Neuronal stem cell (in vitro differentiated cells): ENCODE measurements at regions not wholly inside any gene's neighbourhood (a gene's known extent, or its start where the extent isn't known, plus 50 kb on each side); places are given as distances from the start of the nearest gene placed in this dataset.

ENCODE experiments used
- DNase-seq: peaks from one replicate; pipeline ENCODE4 v3.0.0-alpha.2; 2013; ENCODE audit warnings: low spot score
- H2AFZ ChIP-seq: one replicate; pipeline ENCODE4 v1.6.1; 2013; ENCODE audit warnings: mild to moderate bottlenecking, low read length, inconsistent platforms
- H2AK5ac ChIP-seq: 2 replicates; pipeline ENCODE4 v1.6.1; 2013; ENCODE audit warnings: low read depth, mild to moderate bottlenecking, inconsistent platforms, low read length, moderate library complexity, mixed read lengths
- H2BK120ac ChIP-seq: 2 replicates; pipeline ENCODE4 v1.6.1; 2013; ENCODE audit warnings: low read depth, mild to moderate bottlenecking, inconsistent platforms, low read length, moderate library complexity, mixed read lengths
- H2BK12ac ChIP-seq: one replicate; pipeline ENCODE4 v1.6.1; 2013; ENCODE audit warnings: low read length, inconsistent platforms
- H2BK15ac ChIP-seq: 2 replicates; pipeline ENCODE4 v1.6.1; 2013; ENCODE audit warnings: mild to moderate bottlenecking, low read length, inconsistent platforms, mixed read lengths
- H2BK5ac ChIP-seq: one replicate; pipeline ENCODE4 v1.6.1; 2013; ENCODE audit warnings: inconsistent platforms, mild to moderate bottlenecking, low read length, moderate library complexity
- H3K14ac ChIP-seq: one replicate; pipeline ENCODE4 v1.6.1; 2013; ENCODE audit warnings: low read length, inconsistent platforms
- H3K18ac ChIP-seq: 2 replicates; pipeline ENCODE4 v1.6.1; 2013; ENCODE audit warnings: low read length, inconsistent platforms
- H3K23ac ChIP-seq: 2 replicates; pipeline ENCODE4 v1.6.1; 2013; ENCODE audit warnings: low read depth, mild to moderate bottlenecking, mixed read lengths, low read length, inconsistent platforms; ENCODE audit not compliant: poor library complexity
- H3K27ac ChIP-seq: replicated peaks from 3 replicates; pipeline ENCODE4 v1.5.1; 2013; ENCODE audit warnings: low read length, inconsistent platforms
- H3K27me3 ChIP-seq, 3 experiments: 2 replicates each; pipeline ENCODE4 v1.6.1; 2013; ENCODE audit warnings: low read length in 3 of 3, mild to moderate bottlenecking in 2 of 3, inconsistent platforms in 1 of 3, low read depth in 1 of 3, mixed read lengths in 1 of 3, moderate library complexity in 1 of 3; ENCODE audit not compliant: control insufficient read depth in 3 of 3, insufficient read depth in 3 of 3
- H3K36me3 ChIP-seq, 2 donors: replicated peaks in 1 of 2; 2 replicates each; pipeline ENCODE4 v1.6.1; 2013; ENCODE audit warnings: low read length in 2 of 2; ENCODE audit not compliant: control insufficient read depth in 2 of 2, insufficient read depth in 2 of 2
- H3K4ac ChIP-seq: 2 replicates; pipeline ENCODE4 v1.6.1; 2013; ENCODE audit warnings: inconsistent platforms, mild to moderate bottlenecking, low read length, moderate library complexity
- H3K4me1 ChIP-seq, 2 donors: 1 replicate in 1 of 2; 2 replicates in 1 of 2; pipeline ENCODE4 v1.6.1; 2013; ENCODE audit warnings: low read length in 2 of 2, low read depth in 1 of 2; ENCODE audit not compliant: control insufficient read depth in 2 of 2, insufficient read depth in 1 of 2
- H3K4me2 ChIP-seq: one replicate; pipeline ENCODE4 v1.6.1; 2013; ENCODE audit warnings: mild to moderate bottlenecking, low read length, inconsistent platforms; ENCODE audit not compliant: insufficient read depth, poor library complexity, severe bottlenecking
- H3K4me3 ChIP-seq, 2 donors: 2 replicates each; pipeline ENCODE4 v1.5.1; 2013; ENCODE audit warnings: low read length in 2 of 2, mild to moderate bottlenecking in 2 of 2, inconsistent platforms in 1 of 2, moderate library complexity in 1 of 2
- H3K79me1 ChIP-seq: one replicate; pipeline ENCODE4 v1.6.1; 2013; ENCODE audit warnings: low read depth, mild to moderate bottlenecking, inconsistent platforms, low read length, moderate library complexity
- H3K9ac ChIP-seq: one replicate; pipeline ENCODE4 v1.6.1; 2013; ENCODE audit warnings: mild to moderate bottlenecking, low read depth, low read length, inconsistent platforms; ENCODE audit not compliant: poor library complexity
- H3K9me3 ChIP-seq, 2 donors: replicated peaks in 1 of 2; 2 replicates each; pipeline versions ENCODE3 to v1.6.1; 2013; ENCODE audit warnings: low read length in 2 of 2, mild to moderate bottlenecking in 2 of 2, inconsistent platforms in 1 of 2, low read depth in 1 of 2, mixed read lengths in 1 of 2, moderate library complexity in 1 of 2; ENCODE audit not compliant: control insufficient read depth in 2 of 2, insufficient read depth in 1 of 2
- H4K8ac ChIP-seq: one replicate; pipeline ENCODE4 v1.6.1; 2013; ENCODE audit warnings: low read depth, mild to moderate bottlenecking, inconsistent platforms, low read length, moderate library complexity
- H4K91ac ChIP-seq: one replicate; pipeline ENCODE4 v1.6.1; 2013; ENCODE audit warnings: low read length, low read depth, mild to moderate bottlenecking, inconsistent platforms; ENCODE audit not compliant: poor library complexity
- WGBS, 2 donors: extraction: QIAGEN DNeasy Blood & Tissue Kit; methylation state at CpG; one replicate each; pipeline ENCODE4 v1.1.7; 2013; ENCODE audit warnings: missing lambda C conversion rate in 2 of 2, mixed read lengths in 1 of 2; ENCODE audit not compliant: insufficient read length in 2 of 2, insufficient replicate concordance in 1 of 2; ENCODE audit errors: extremely low coverage in 2 of 2; 5-methylcytosine and 5-hydroxymethylcytosine counted together

DNA sequence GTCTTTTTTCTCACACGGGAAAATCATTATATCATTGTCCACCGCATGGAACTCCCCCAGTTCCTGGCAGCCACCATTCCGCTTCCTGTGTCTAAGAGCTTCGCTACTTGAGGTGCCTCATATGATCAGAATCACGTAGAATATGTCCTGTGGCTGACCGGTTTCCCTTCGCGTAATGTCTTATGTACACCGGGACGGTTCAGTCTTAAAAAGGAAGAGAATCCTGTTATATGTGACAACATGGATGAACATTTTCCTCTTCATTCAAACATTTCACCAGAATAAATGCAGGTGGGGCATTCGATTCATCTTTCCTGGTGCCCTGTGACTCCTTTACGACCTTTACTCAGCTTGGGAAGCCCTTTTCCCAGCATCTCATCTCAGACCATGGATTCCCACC is 131.7 kb upstream of the TWIST2 start:
- no CpG with 5 or more reads among the region's 12 CpGs for WGBS, 2 donors
- no peak overlapping the region for H3K18ac ChIP-seq

DNA sequence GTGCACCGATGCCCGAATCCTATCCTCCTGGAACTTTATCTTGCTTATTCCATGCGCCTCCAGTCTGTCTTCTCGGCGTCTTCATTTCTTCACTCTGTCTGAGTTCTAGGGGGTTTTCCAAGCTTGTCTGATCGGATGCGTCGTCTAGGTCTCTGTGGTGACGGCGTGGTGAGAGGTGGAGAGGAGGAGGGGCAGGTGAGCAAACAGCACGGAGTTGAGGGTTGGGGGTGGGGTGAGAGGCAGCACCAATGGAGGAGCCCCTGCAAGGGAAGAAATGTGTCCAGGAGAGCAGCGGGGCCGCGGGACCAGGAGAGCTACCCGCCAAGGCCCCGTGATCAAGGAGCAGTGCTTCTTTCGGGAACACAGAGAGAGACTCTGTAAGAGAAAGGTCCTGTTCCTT is 131.3 kb upstream of the TWIST2 start:
- no peak overlapping the region for H3K4me2 ChIP-seq

More for the DNA sequence above, 131.7 kb upstream of the TWIST2 start:
- no peak overlapping the region for H2AK5ac ChIP-seq
- H3K4me3 ChIP-seq = no peak overlapping the region
- H4K91ac ChIP-seq = no peak overlapping the region
- H4K8ac ChIP-seq = no peak overlapping the region
- no peak overlapping the region for H2AFZ ChIP-seq
- DNase-seq = no peak
- H3K9me3 ChIP-seq = peaks cover 0 to 7% of the 10 kb centered on the region in 2 donors
- no peak overlapping the region for H2BK12ac ChIP-seq
- no peaks in the 10 kb centered on the region for H3K79me1 ChIP-seq
- H3K14ac ChIP-seq = no peak overlapping the region
- H3K27me3 ChIP-seq = no peaks in the 10 kb centered on the region
- no peak overlapping the region for H3K9ac ChIP-seq
- H3K4me1 ChIP-seq = peaks cover 0 to 11% of the 10 kb centered on the region in 2 donors
- H3K27ac ChIP-seq = no peak overlapping the region
- H2BK15ac ChIP-seq = no peak overlapping the region
- no peak overlapping the region for H3K4ac ChIP-seq
- no peak overlapping the region for H2BK120ac ChIP-seq
- no peak overlapping the region for H2BK5ac ChIP-seq
- no peaks in the 10 kb centered on the region for H3K36me3 ChIP-seq
- H3K23ac ChIP-seq = no peak overlapping the region
- H3K4me2 ChIP-seq = no peak overlapping the region

GRCh38 chr2:238717084-238717483 is 130.8 kb upstream of the TWIST2 start:
- Histone ChIP-seq H4K91ac (no peak overlapping the region), H2BK5ac (no peak overlapping the region), H3K79me1 (no peaks in the 10 kb centered on the region), H2BK120ac (no peak overlapping the region), H2AFZ (no peak overlapping the region), H3K4me3 (no peak overlapping the region), H3K27me3 (no peaks in the 10 kb centered on the region), H4K8ac (no peak overlapping the region), H3K4me2 (no peak overlapping the region), H3K23ac (no peak overlapping the region), H3K9me3 (peaks cover 0 to 7% of the 10 kb centered on the region in 2 donors), H3K18ac (no peak overlapping the region), H3K36me3 (no peaks in the 10 kb centered on the region), H2BK15ac (no peak overlapping the region), H2AK5ac (no peak overlapping the region), H3K4ac (no peak overlapping the region), H3K9ac (no peak overlapping the region), H3K4me1 (peaks cover 0 to 11% of the 10 kb centered on the region in 2 donors), H3K27ac (no peak overlapping the region), H3K14ac (no peak overlapping the region), H2BK12ac (no peak overlapping the region)
- no peak for DNase-seq
- no CpG with 5 or more reads among the region's 9 CpGs for WGBS, 2 donors

More for the DNA sequence above, 131.3 kb upstream of the TWIST2 start:
- no peak overlapping the region for H2AFZ ChIP-seq
- DNase-seq = no peak
- H4K8ac ChIP-seq = no peak overlapping the region
- no peak overlapping the region for H3K27ac ChIP-seq
- no peak overlapping the region for H3K9ac ChIP-seq
- peaks cover 0 to 11% of the 10 kb centered on the region in 2 donors for H3K4me1 ChIP-seq
- peak overlapping the region; percentile 30 for H2BK12ac ChIP-seq
- no peaks in the 10 kb centered on the region for H3K27me3 ChIP-seq
- H2BK15ac ChIP-seq = no peak overlapping the region
- H3K79me1 ChIP-seq = no peaks in the 10 kb centered on the region
- no peak overlapping the region for H4K91ac ChIP-seq
- H2AK5ac ChIP-seq = no peak overlapping the region
- no peaks in the 10 kb centered on the region for H3K36me3 ChIP-seq
- H3K9me3 ChIP-seq = peaks cover 0 to 7% of the 10 kb centered on the region in 2 donors
- no peak overlapping the region for H3K4ac ChIP-seq
- WGBS, 2 donors = no CpG with 5 or more reads among the region's 17 CpGs
- no peak overlapping the region for H3K4me3 ChIP-seq
- no peak overlapping the region for H2BK120ac ChIP-seq
- H3K18ac ChIP-seq = no peak overlapping the region
- H3K14ac ChIP-seq = no peak overlapping the region
- no peak overlapping the region for H3K23ac ChIP-seq
- no peak overlapping the region for H2BK5ac ChIP-seq

GRCh38 chr2:238719641-238720040 is 128.2 kb upstream of the TWIST2 start:
- Histone ChIP-seq H2BK5ac (no peak overlapping the region), H3K4ac (no peak overlapping the region), H3K4me2 (no peak overlapping the region), H3K9ac (no peak overlapping the region), H3K36me3 (no peaks in the 10 kb centered on the region), H2BK12ac (no peak overlapping the region), H3K14ac (no peak overlapping the region), H4K8ac (no peak overlapping the region), H3K4me3 (no peak overlapping the region), H3K4me1 (peaks cover 0 to 9% of the 10 kb centered on the region in 2 donors), H3K27ac (no peak overlapping the region), H3K79me1 (no peaks in the 10 kb centered on the region), H3K23ac (no peak overlapping the region), H3K18ac (peak overlapping the region; percentile 23), H3K9me3 (no peaks in the 10 kb centered on the region), H3K27me3 (no peaks in the 10 kb centered on the region), H2BK15ac (no peak overlapping the region), H2AFZ (no peak overlapping the region), H2BK120ac (no peak overlapping the region), H4K91ac (no peak overlapping the region), H2AK5ac (no peak overlapping the region)
- no peak for DNase-seq
- WGBS, 2 donors = no CpG with 5 or more reads among the region's 10 CpGs
